ENCODE measurements at regions not wholly inside any gene's neighbourhood (a gene's known extent, or its start where the extent isn't known, plus 50 kb on each side); places are given as distances from the start of the nearest gene placed in this dataset.

DNA sequence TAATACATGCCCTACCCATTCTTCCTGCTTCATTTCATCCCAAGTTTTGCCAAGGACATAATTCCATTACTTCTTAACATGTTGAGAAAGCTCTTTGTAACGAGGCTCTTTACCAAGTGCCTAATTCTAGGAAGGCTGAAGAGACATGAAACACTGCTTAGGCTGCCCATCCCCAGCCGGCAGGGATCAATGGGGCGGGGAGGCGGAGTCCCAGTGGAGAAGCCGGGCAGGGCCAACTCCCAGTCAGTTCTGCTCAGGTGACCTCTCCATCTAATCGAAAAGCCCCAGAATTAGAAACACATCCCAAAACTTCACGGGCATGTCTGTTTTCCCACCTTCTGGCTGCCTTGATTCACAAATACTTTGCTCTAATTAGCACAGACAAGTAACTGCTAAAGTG lies 89.5 kb upstream of the LYZL1 start:
- TF ChIP-seq, protein P1, sequence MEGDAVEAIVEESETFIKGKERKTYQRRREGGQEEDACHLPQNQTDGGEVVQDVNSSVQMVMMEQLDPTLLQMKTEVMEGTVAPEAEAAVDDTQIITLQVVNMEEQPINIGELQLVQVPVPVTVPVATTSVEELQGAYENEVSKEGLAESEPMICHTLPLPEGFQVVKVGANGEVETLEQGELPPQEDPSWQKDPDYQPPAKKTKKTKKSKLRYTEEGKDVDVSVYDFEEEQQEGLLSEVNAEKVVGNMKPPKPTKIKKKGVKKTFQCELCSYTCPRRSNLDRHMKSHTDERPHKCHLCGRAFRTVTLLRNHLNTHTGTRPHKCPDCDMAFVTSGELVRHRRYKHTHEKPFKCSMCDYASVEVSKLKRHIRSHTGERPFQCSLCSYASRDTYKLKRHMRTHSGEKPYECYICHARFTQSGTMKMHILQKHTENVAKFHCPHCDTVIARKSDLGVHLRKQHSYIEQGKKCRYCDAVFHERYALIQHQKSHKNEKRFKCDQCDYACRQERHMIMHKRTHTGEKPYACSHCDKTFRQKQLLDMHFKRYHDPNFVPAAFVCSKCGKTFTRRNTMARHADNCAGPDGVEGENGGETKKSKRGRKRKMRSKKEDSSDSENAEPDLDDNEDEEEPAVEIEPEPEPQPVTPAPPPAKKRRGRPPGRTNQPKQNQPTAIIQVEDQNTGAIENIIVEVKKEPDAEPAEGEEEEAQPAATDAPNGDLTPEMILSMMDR (conservative IDR thresholded peaks at IDR 0.05; ENCODE audit: low read length), result no peak
- no peak for TF ChIP-seq EZH2phosphoT487 (IDR thresholded peaks at IDR 0.05; ENCODE audit: borderline replicate concordance)

Data from Loucy (cell line).